GM23248 (cell line): ENCODE measurements at regions not wholly inside any gene's neighbourhood (a gene's known extent, or its start where the extent isn't known, plus 50 kb on each side); places are given as distances from the start of the nearest gene placed in this dataset.

Source experiments
- DNase-seq: peaks from one replicate; pipeline ENCODE4 v3.0.0-alpha.2; 2015
- H2AFZ ChIP-seq: fragments of 200-600 bp; sonication (generic); 2 replicates; pipeline ENCODE4 v1.6.1; 2016; ENCODE audit warnings: antibody characterized with exemption
- H3F3A ChIP-seq: fragments of 200-600 bp; sonication (generic); 2 replicates; pipeline ENCODE4 v1.6.1; 2016; ENCODE audit warnings: mild to moderate bottlenecking, antibody characterized with exemption, mixed run types; ENCODE audit not compliant: insufficient read depth
- H3K27ac ChIP-seq: fragments of 200-600 bp; sonication (generic); 2 replicates; pipeline ENCODE4 v1.5.1; 2016; ENCODE audit warnings: mild to moderate bottlenecking
- H3K27me3 ChIP-seq: fragments of 200-600 bp; sonication (generic); replicated peaks from 2 replicates; pipeline ENCODE4 v1.6.1; 2016; ENCODE audit warnings: mild to moderate bottlenecking; ENCODE audit not compliant: insufficient read depth
- H3K36me3 ChIP-seq: fragments of 200-600 bp; sonication (generic); 2 replicates; pipeline ENCODE4 v1.6.1; 2016; ENCODE audit warnings: low read depth, mild to moderate bottlenecking
- H3K4me1 ChIP-seq: fragments of 200-600 bp; sonication (generic); 2 replicates; pipeline ENCODE4 v1.6.1; 2016; ENCODE audit warnings: mild to moderate bottlenecking; ENCODE audit not compliant: insufficient read depth
- H3K4me2 ChIP-seq: fragments of 200-600 bp; sonication (generic); one replicate; pipeline ENCODE4 v1.6.1; 2016; ENCODE audit warnings: mild to moderate bottlenecking; ENCODE audit not compliant: unreplicated experiment
- H3K4me3 ChIP-seq: fragments of 200-600 bp; sonication (generic); 2 replicates; pipeline ENCODE4 v1.5.1; 2016; ENCODE audit warnings: mild to moderate bottlenecking
- H3K79me2 ChIP-seq: fragments of 200-600 bp; sonication (generic); 2 replicates; pipeline ENCODE4 v1.6.1; 2016; ENCODE audit warnings: mild to moderate bottlenecking; ENCODE audit not compliant: insufficient read depth
- H3K9ac ChIP-seq: fragments of 200-600 bp; sonication (generic); 2 replicates; pipeline ENCODE4 v1.6.1; 2016; ENCODE audit warnings: mild to moderate bottlenecking
- H3K9me2 ChIP-seq: fragments of 200-600 bp; sonication (generic); 2 replicates; pipeline ENCODE4 v1.6.1; 2016; ENCODE audit warnings: mixed run types, mild to moderate bottlenecking, moderate library complexity; ENCODE audit not compliant: insufficient read depth
- H3K9me3 ChIP-seq: fragments of 200-600 bp; sonication (generic); one replicate; pipeline ENCODE4 v1.6.1; 2017; ENCODE audit warnings: low read depth
- H4K20me1 ChIP-seq: fragments of 200-600 bp; sonication (generic); 2 replicates; pipeline ENCODE4 v1.6.0; 2016; ENCODE audit not compliant: insufficient read depth
- EZH2 ChIP-seq: fragments of 200-600 bp; sonication (generic); IDR thresholded peaks from 2 replicates; pipeline ENCODE4 v1.6.1; 2018; ENCODE audit warnings: antibody characterized with exemption, mild to moderate bottlenecking; ENCODE audit not compliant: insufficient read depth, poor library complexity, severe bottlenecking
- EZH2phosphoT487 ChIP-seq: fragments of 200-600 bp; sonication (generic); IDR thresholded peaks from 2 replicates; pipeline ENCODE4 v1.6.1; 2018; ENCODE audit warnings: antibody characterized with exemption, moderate library complexity, mild to moderate bottlenecking, low read depth; ENCODE audit not compliant: insufficient read depth
- WGBS, 2 experiments: methylation state at CpG; one replicate each; pipeline ENCODE4 v1.1.6; 2015 to 2017; ENCODE audit warnings: low lambda C conversion rate in 2 of 2, low coverage in 1 of 2; ENCODE audit errors: missing lambda C conversion rate in 2 of 2; 5-methylcytosine and 5-hydroxymethylcytosine counted together
- in situ Hi-C: fragments of 300-500 bp; cut with MboI; formaldehyde crosslinking; loops from 2 replicates; pipeline ENCODE4 v1.15.0; 2020

GRCh38 chr13:40496035-40496810 is 170.2 kb downstream of the FOXO1 start:
- no peak overlapping the region for H2AFZ ChIP-seq
- H3K9me2 ChIP-seq, result no peaks in the 10 kb centered on the region
- H3K9ac ChIP-seq, result no peak overlapping the region
- H3K36me3 ChIP-seq, result no peaks in the 10 kb centered on the region
- WGBS, 2 experiments, result 62 to 69% methylated on average over 8 of the region's 8 CpGs
- H3K79me2 ChIP-seq, result no peaks in the 10 kb centered on the region
- H3K27me3 ChIP-seq, result peaks cover 10% of the 10 kb centered on the region; the same call in 1 of the 2 replicates
- DNase-seq, result no peak
- no peak overlapping the region for H3K27ac ChIP-seq
- H3K4me1 ChIP-seq, result no peaks in the 10 kb centered on the region
- no peaks in the 10 kb centered on the region for H3K9me3 ChIP-seq
- H3K4me2 ChIP-seq, result no peak overlapping the region
- H3F3A ChIP-seq, result no peaks in the 10 kb centered on the region
- H4K20me1 ChIP-seq, result no peaks in the 10 kb centered on the region
- H3K4me3 ChIP-seq, result no peak overlapping the region
- in situ Hi-C loops, result no loop called here
- no peak for TF ChIP-seq EZH2phosphoT487
- TF ChIP-seq EZH2, result no peak

- no peak overlapping the region for H2AFZ ChIP-seq
Measured at GRCh38 chr13:40498461-40498860, 168.0 kb downstream of the FOXO1 start.

GRCh38 chr13:40502236-40502635 is 164.2 kb downstream of the FOXO1 start:
- Histone ChIP-seq H3K4me1 (peaks cover 10% of the 10 kb centered on the region; the same call in 1 of the 2 replicates), H3K9me2 (no peaks in the 10 kb centered on the region), H3K36me3 (no peaks in the 10 kb centered on the region), H3K27me3 (0 out of 2 replicates have a peak, but pooled peaks cover 7% of the 10 kb centered on the region), H3K79me2 (no peaks in the 10 kb centered on the region), H3K27ac (no peak overlapping the region), H3F3A (0 out of 2 replicates have a peak, but pooled peaks cover 10% of the 10 kb centered on the region), H3K4me2 (no peak overlapping the region), H4K20me1 (no peaks in the 10 kb centered on the region), H3K4me3 (no peak overlapping the region), H3K9ac (no peak overlapping the region), H2AFZ (no peak overlapping the region), H3K9me3 (no peaks in the 10 kb centered on the region)
- DNase-seq, result peak; percentile 23
- WGBS, 2 experiments, result 55 to 62% methylated on average over 3 of the region's 3 CpGs
- TF ChIP-seq EZH2 (no peak), EZH2phosphoT487 (no peak)
- in situ Hi-C loops, result no loop called here

More at GRCh38 chr13:40498461-40498860, 168.0 kb downstream of the FOXO1 start:
- no peak overlapping the region for H3K4me2 ChIP-seq
- no peak for DNase-seq
- no peaks in the 10 kb centered on the region for H3K79me2 ChIP-seq
- no peaks in the 10 kb centered on the region for H4K20me1 ChIP-seq
- no peak overlapping the region for H3K4me3 ChIP-seq
- TF ChIP-seq EZH2 (no peak), EZH2phosphoT487 (no peak)
- 0 out of 2 replicates have a peak, but pooled peaks cover 1% of the 10 kb centered on the region for H3F3A ChIP-seq
- 51 to 55% methylated on average over 4 of the region's 4 CpGs for WGBS, 2 experiments
- H3K9ac ChIP-seq, result no peak overlapping the region
- peaks cover 3% of the 10 kb centered on the region; the same call in 1 of the 2 replicates for H3K27me3 ChIP-seq
- no peaks in the 10 kb centered on the region for H3K9me3 ChIP-seq
- H3K27ac ChIP-seq, result no peak overlapping the region
- no peaks in the 10 kb centered on the region for H3K9me2 ChIP-seq
- H3K36me3 ChIP-seq, result no peaks in the 10 kb centered on the region
- H3K4me1 ChIP-seq, result no peaks in the 10 kb centered on the region
- in situ Hi-C loops, result no loop called here

GRCh38 chr13:40503011-40503410 is 163.4 kb downstream of the FOXO1 start:
- no peaks in the 10 kb centered on the region for H3K79me2 ChIP-seq
- H3K36me3 ChIP-seq, result no peaks in the 10 kb centered on the region
- no peak overlapping the region for H3K4me2 ChIP-seq
- H2AFZ ChIP-seq, result no peak overlapping the region
- H3K27me3 ChIP-seq, result 0 out of 2 replicates have a peak, but pooled peaks cover 7% of the 10 kb centered on the region
- 0 out of 2 replicates have a peak, but pooled peaks cover 10% of the 10 kb centered on the region for H3F3A ChIP-seq
- H3K4me1 ChIP-seq, result peaks cover 13% of the 10 kb centered on the region; the same call in 1 of the 2 replicates
- H3K27ac ChIP-seq, result no peak overlapping the region
- 22 to 33% methylated on average over 2 of the region's 2 CpGs for WGBS, 2 experiments
- DNase-seq, result no peak
- no peak overlapping the region for H3K4me3 ChIP-seq
- no peak for TF ChIP-seq EZH2
- no peaks in the 10 kb centered on the region for H3K9me2 ChIP-seq
- in situ Hi-C loops, result no loop called here
- no peaks in the 10 kb centered on the region for H3K9me3 ChIP-seq
- no peaks in the 10 kb centered on the region for H4K20me1 ChIP-seq
- no peak overlapping the region for H3K9ac ChIP-seq
